ENCODE measurements at regions not wholly inside any gene's neighbourhood (a gene's known extent, or its start where the extent isn't known, plus 50 kb on each side); places are given as distances from the start of the nearest gene placed in this dataset.

- TF ChIP-seq CTCF (IDR thresholded peaks at IDR 0.05) (no peak), POLR2A (IDR thresholded peaks at IDR 0.05) (no peak)
These were observed 617.4 kb downstream of the SI start for GRCh38 chr3:164460851-164461250.

All from heart left ventricle (tissue), 13 donors.